GM18909 (cell line): ENCODE measurements at regions not wholly inside any gene's neighbourhood (a gene's known extent, or its start where the extent isn't known, plus 50 kb on each side); places are given as distances from the start of the nearest gene placed in this dataset.

Experiments used
- ATAC-seq: cut with Tn5 transposase; IDR thresholded peaks from one replicate; pipeline ENCODE4 v1.9.1; 2021; ENCODE audit warnings: mild to moderate bottlenecking; ENCODE audit not compliant: unreplicated experiment, poor library complexity

DNA sequence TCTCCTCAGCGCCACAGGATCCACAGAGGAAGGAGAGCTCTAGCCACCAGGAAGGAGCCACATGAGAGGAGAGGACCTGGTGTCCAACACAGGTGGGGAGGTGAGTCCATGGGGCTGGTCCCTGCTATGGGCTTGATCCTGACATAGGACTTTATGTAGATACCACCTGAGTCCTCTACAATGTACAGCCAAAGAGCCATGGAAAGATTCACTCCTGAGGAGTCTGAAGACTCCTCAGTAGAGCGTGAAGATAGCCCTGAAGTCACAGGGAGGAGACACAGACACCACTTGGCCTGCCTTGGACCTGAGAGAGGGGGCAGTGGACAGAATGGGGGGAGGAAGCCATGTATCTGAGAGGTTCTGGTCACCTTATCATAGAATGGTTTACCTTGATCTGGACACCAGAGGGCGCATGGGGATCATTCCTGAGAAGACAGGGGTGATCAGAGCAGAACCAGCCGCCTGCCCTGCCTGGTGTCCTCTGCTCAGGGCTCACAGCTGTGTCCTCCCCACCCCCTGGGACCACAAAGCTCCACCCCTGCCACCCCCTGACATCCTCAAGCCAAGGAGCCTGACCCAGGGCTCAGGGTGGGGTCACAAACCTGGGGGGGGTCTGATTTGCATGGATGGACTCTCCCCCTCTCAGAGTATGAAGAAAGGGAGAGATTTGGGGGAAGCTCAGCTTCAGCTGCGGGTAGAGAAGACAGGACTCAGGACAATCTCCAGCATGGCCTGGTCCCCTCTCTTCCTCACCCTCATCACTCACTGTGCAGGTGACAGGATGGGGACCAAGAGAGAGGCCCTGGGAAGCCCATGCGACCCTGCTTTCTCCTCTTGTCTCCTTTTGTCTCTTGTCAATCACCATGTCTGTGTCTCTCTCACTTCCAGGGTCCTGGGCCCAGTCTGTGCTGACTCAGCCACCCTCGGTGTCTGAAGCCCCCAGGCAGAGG, 77.0 kb downstream of the ZNF280B start:
- ATAC-seq, result peak; percentile 50

DNA sequence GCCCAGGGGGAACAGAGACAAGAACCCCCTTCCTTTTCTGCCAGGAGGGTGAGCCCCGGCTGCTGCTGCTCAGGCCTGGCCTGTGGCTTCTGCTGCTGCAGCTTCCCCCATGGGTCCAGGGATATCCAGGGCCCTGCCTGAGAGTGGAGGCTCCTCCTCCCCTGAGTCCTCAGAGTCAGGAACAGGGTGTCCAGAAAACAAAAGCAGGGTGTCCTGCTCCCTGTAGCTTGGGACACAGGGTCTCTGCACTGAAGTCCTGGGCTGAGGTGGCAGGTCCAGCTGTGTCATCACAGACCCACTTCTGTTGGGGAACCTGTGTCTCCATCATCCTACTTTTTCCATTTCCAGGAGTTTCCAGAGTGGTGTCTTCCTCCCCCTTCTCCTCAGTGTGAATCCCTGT, 76.1 kb downstream of the ZNF280B start:
- ATAC-seq, result no peak

DNA sequence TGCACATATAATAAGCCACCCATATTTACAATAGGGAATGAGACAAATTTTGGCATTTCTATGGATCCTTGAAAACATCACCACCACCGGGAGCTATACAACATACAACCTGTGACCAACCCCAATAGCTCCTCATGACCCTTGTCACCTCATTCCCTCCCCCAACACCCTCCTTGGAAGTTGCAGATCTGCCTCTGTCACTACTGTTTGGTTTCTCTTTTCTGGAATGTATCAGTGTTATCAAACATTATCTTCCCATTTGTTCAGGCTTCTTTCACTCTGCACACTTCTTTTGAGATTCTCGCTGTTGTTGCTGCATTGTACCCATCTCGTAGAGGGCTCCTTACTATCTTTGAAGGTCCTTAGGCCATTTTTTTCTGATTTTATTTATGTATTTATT, 75.6 kb downstream of the ZNF280B start:
- no peak for ATAC-seq

DNA sequence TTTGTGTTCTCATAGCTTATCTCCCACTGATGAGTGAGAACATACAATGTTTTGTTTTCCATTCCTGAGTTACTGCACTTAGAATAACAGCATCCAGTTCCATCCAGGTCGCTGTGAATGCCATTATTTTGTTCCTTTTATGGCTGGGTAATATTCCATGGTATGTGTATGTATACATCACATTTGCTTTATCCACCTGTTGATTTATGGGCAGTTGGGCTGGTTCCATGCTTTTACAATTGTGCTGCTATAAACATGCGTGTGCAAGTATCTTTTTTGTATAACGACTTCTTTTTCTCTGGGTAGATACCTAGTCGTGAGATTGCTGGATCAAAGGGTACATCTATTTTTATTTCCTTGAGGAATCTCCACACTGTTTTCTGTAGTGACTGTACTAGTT, 74.8 kb downstream of the ZNF280B start:
- no peak for ATAC-seq
